Activated T-helper 2 cell treated with anti-CD3 and anti-CD28 coated beads, Interferon-gamma antibody, Interleukin-2, Interleukin-4, amounts not matched to agents 10 μg/mL and 5 μg/mL and 100 μg/mL, durations not matched to agents 14 hours and 24 hours and 36 hours (primary cell): ENCODE measurements at regions not wholly inside any gene's neighbourhood (a gene's known extent, or its start where the extent isn't known, plus 50 kb on each side); places are given as distances from the start of the nearest gene placed in this dataset.

Experiments
- DNase-seq: peaks from one replicate; pipeline ENCODE4 v3.0.0; 2021; ENCODE audit warnings: low spot score
- H3K27ac Mint-ChIP-seq: one replicate; pipeline ENCODE4 v1.8.0; 2021; ENCODE audit warnings: mixed read lengths
- H3K27me3 Mint-ChIP-seq: one replicate; pipeline ENCODE4 v1.8.0; 2021; ENCODE audit warnings: low read depth, mixed read lengths
- H3K36me3 Mint-ChIP-seq: one replicate; pipeline ENCODE4 v1.8.0; 2021; ENCODE audit warnings: low read depth, mixed read lengths
- H3K4me1 Mint-ChIP-seq: one replicate; pipeline ENCODE4 v1.8.0; 2021; ENCODE audit warnings: low read depth, mixed read lengths
- H3K4me3 Mint-ChIP-seq: one replicate; pipeline ENCODE4 v1.8.0; 2021; ENCODE audit warnings: low read depth, mild to moderate bottlenecking, moderate library complexity, mixed read lengths
- H3K9me3 Mint-ChIP-seq: one replicate; pipeline ENCODE4 v1.8.0; 2021; ENCODE audit warnings: mixed read lengths
- intact Hi-C: fragments of 100-400 bp; cut with micrococcal nuclease; formaldehyde crosslinking; loops from one replicate; pipeline ENCODE4 v1.15.1; 2023

DNA sequence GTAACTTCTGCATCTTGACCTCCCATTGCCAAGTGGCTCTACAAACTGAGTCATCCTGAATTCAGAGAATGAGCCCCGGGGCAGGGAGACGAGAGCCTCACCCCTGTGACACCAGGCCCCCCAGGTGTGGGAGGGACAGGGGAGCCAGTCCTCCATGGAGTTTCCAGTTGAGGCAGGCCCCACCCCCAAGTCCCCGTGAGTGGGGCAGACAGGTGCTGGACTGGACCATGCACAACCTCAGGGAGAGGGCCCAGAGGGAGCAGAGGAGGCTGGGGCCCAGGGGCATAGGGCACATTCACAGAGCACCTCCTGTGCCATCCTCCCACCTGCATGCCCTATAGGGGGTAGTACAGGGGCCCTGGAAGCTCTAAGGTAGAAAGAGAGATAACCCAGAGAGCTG, 180.8 kb downstream of the BRD1 start:
- Mint-ChIP-seq H3K27ac (no peak overlapping the region), H3K27me3 (no peaks in the 10 kb centered on the region), H3K9me3 (no peaks in the 10 kb centered on the region), H3K36me3 (peaks cover 25% of the 10 kb centered on the region), H3K4me3 (no peak overlapping the region), H3K4me1 (no peaks in the 10 kb centered on the region)
- DNase-seq = no peak
- intact Hi-C loops = no loop called here

DNA sequence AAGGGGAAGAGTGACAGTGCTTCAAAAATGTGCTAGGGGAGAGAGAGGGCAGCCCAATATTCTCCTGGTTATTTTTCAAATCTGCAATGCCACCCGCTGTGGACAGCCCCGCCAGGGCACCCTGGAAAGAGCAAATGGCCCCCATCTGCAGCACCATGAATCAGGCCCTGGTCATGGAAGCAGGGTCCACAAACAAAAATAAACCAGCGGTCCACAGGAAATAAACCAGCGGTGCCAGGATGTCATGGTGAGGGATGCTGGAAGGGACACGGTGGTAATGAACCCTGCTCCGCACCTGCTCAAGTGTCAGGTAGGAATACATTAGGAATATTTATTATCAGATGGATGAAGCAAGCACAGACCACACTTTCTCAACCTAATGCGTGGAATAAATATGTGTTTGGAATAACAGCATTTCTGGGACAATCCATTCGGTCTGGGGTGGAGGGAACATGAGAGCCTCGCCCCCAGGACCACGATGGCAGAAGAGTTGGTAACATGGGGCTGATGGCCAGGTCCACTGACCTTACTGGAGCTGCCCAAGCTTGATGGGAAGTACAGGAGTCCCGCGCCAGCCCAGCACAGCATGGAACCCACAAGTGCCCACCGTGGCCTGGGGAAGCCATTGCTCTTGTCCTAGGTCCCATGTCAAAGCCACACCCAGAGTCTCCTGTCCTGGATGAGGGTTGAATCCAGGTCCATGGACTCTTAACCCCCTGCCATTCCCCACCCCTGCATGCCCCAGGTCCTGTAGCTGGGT, 181.7 kb downstream of the BRD1 start:
- intact Hi-C loops = no loop called here
- Mint-ChIP-seq H3K9me3 (no peaks in the 10 kb centered on the region), H3K4me1 (no peaks in the 10 kb centered on the region), H3K27ac (no peak overlapping the region), H3K36me3 (peaks cover 20% of the 10 kb centered on the region), H3K4me3 (no peak overlapping the region), H3K27me3 (no peaks in the 10 kb centered on the region)
- no peak for DNase-seq

DNA sequence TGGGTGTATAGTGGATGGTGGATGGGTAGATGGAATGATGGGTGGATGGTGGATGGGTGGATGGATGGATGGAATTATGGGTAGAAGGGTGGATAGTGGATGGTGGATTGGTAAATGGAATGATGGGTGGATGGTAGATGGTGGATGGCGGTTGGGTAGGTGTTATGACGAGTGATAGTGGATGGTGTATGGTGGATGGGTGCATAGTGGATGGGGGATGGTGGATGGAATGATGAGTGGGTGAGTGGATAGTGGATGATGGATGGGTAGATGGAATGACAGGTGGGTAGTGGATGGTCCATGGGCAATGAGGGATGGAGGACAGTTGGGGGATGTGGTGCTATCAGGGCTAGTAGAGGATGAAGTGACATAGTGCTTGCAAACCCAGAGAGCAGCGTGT, 182.4 kb downstream of the BRD1 start:
- no peaks in the 10 kb centered on the region for H3K9me3 Mint-ChIP-seq
- H3K4me3 Mint-ChIP-seq = no peak overlapping the region
- H3K27ac Mint-ChIP-seq = no peak overlapping the region
- intact Hi-C loops = no loop called here
- DNase-seq = no peak
- H3K36me3 Mint-ChIP-seq = peaks cover 13% of the 10 kb centered on the region
- H3K27me3 Mint-ChIP-seq = no peaks in the 10 kb centered on the region
- no peaks in the 10 kb centered on the region for H3K4me1 Mint-ChIP-seq

DNA sequence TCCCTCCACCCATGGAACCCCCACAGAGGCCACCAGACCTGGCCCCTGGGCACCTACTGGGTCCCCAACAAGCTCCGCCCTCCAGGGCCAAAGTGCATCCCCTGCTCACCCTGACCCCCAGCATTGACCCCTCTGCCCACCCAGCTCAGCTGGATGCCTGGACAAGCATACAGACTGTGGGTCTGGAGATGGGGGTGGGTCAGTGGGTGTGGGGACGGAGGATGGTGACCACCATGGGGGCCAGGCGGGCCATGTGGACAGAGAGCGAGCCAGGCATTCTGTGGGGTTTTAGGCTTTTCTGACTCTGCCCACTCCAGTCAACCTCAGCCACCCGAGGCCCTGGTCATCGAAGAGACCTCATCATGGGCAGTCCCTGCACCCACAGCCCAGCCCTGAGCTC, 183.7 kb downstream of the BRD1 start:
- Mint-ChIP-seq H3K36me3 (peaks cover 8% of the 10 kb centered on the region), H3K27ac (no peak overlapping the region), H3K9me3 (no peaks in the 10 kb centered on the region), H3K4me3 (no peak overlapping the region), H3K27me3 (no peaks in the 10 kb centered on the region), H3K4me1 (no peaks in the 10 kb centered on the region)
- no peak for DNase-seq
- intact Hi-C loops = no loop called here

DNA sequence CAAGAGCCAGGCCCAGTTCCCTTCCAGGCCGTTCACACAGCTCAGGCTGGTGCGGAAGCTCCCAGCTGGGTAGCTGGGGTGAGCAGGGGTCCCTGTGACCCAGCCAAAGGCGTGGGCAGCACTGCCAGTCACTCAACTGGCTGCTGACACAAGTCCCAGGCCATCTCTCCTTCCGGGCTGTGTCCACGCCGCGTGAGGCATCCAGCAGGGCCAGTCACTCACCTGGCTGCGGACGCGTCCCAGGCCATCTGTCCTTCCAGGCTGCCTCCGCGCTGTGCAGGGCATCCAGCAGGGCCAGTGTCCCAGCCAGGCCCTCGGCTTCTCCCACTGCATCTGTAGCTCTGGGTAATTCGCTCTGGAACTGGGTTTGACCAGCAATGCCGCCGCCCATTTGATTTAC, 184.2 kb downstream of the BRD1 start:
- no peaks in the 10 kb centered on the region for H3K27me3 Mint-ChIP-seq
- H3K4me1 Mint-ChIP-seq = no peaks in the 10 kb centered on the region
- H3K9me3 Mint-ChIP-seq = no peaks in the 10 kb centered on the region
- H3K4me3 Mint-ChIP-seq = no peak overlapping the region
- intact Hi-C loops = no loop called here
- H3K36me3 Mint-ChIP-seq = peaks cover 8% of the 10 kb centered on the region
- DNase-seq = no peak
- H3K27ac Mint-ChIP-seq = no peak overlapping the region

DNA sequence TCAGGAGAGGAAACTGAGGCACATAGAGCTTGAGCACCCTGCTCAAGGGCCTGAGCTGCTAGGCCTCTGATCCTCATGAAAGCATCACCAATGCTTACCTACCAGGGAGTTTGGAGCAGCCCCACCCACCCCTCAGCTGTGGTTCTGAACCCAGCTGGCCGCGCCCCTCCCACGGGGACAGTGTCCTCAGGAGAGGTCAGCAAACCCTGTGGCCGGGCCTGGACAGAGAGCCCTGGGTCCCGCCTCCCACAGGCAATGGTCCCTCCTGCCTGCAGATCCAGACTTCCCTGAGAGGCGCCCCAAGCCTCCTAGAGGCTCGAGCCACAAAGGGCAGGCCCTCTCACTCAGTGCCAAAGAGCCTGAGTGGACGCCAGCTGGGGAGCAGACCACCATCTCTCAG, 184.9 kb downstream of the BRD1 start:
- no peak for DNase-seq
- H3K27ac Mint-ChIP-seq = no peak overlapping the region
- no peak overlapping the region for H3K4me3 Mint-ChIP-seq
- intact Hi-C loops = no loop called here
- H3K36me3 Mint-ChIP-seq = peaks cover 8% of the 10 kb centered on the region
- H3K9me3 Mint-ChIP-seq = no peaks in the 10 kb centered on the region
- H3K27me3 Mint-ChIP-seq = no peaks in the 10 kb centered on the region
- H3K4me1 Mint-ChIP-seq = no peaks in the 10 kb centered on the region

DNA sequence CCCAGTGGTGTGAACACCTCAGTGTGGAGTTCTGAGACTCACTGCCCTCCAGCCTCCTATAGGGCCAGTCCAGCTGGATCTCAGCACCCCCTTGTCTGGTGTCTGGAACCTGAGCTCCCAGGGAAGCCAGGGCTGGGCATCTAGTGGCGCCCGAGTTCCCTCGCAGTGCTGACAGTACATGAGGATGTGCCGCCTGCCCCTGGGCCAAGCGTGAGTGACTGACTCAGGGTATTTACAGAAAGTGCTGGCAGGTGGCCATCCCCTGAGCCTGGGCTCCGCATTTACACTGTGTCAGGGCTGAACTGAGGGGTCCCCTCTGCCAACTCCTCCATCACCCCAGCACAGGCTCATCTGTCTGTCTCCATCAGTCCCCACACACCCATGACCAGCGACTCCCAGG, 185.3 kb downstream of the BRD1 start:
- Mint-ChIP-seq H3K9me3 (no peaks in the 10 kb centered on the region), H3K36me3 (peaks cover 8% of the 10 kb centered on the region), H3K27me3 (no peaks in the 10 kb centered on the region), H3K4me1 (no peaks in the 10 kb centered on the region), H3K4me3 (no peak overlapping the region), H3K27ac (no peak overlapping the region)
- DNase-seq = no peak
- intact Hi-C loops = no loop called here

DNA sequence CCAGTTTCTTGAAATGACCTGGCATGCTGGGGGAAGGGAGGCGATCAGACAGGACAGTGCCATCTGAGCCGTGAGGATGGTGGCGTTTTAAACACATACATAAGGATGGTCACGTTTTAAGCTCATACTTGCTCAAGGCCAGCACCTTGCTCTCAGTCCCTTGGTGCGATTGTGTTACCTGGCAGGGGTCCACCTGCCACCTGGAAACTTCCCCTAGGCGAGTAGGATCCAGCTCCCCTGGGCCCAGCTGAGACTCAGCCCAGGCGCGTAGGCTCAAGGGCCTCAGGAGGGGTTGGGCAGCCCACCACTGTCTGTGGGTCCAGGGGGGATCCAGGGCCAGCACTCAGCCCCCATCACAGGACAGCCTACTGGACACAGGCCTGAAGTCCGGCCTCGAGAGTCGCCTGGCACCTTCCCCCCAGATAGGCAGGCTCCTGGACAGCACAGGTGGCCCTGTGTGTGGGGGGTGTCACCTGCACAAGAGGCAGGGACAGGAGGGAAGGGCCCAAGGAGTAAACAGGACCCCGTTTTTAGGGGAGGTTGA, 185.8 kb downstream of the BRD1 start:
- H3K4me3 Mint-ChIP-seq = no peak overlapping the region
- peaks cover 8% of the 10 kb centered on the region for H3K36me3 Mint-ChIP-seq
- intact Hi-C loops = no loop called here
- no peaks in the 10 kb centered on the region for H3K9me3 Mint-ChIP-seq
- no peaks in the 10 kb centered on the region for H3K27me3 Mint-ChIP-seq
- no peak for DNase-seq
- H3K4me1 Mint-ChIP-seq = no peaks in the 10 kb centered on the region
- no peak overlapping the region for H3K27ac Mint-ChIP-seq

DNA sequence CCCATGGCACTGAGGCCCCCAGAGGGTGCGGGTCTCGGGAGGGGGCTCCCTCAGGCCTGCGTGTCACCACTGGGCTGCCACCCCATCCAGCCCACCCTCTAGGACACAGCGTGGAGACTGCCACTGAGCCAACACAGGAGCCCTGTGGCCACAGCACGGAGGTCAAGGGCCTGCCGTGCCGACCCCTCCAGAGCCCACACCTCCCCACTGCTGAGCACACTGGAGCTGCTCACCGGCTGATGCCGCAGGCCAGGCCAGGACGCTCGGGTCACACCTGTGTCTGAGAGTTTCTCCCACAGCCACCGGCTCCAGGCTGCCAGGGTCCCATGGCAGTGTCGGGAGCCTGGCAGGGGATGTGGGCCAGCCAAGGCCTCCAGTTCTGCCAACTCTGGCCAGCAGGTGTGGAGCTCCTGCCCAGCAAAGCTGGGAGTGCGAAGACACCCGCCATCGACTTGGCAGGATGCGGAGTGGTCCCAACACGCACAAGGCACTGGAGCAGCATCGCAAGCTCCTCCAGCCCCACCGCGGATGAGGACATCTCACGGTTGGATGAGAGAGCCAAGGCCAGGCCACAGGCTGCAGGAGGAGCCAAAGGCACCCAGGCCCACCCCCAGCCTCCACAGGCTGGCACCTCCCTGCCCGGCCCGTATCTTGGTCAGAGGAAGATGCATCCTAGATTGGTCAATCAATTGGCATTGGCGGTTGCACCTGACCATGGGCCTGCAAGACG, 187.1 kb downstream of the BRD1 start:
- H3K27ac Mint-ChIP-seq = no peak overlapping the region
- intact Hi-C loops = no loop called here

DNA sequence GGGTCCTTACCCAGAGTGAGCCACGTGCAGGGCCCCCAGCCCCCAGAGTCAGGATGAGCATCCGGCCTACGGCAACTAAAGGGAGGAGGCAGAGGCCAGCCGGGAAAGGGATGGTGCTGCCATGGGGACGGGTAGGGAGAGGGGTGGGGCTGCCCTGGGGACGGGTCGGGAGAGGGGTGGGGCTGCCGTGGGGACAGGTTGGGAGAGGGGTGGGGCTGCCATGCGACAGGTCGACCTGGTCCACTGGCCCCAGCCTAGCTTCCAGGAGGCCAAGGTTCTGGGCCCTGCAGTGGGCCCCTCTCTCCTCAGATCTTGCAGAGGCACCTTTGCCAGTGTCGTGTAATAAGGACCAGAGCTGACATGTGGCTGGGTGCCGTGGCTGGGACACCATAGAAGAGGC, 187.7 kb downstream of the BRD1 start:
- intact Hi-C loops = no loop called here
- Mint-ChIP-seq H3K27ac (no peak overlapping the region), H3K9me3 (no peaks in the 10 kb centered on the region), H3K36me3 (peaks cover 3% of the 10 kb centered on the region), H3K4me1 (no peaks in the 10 kb centered on the region), H3K4me3 (no peak overlapping the region), H3K27me3 (no peaks in the 10 kb centered on the region)
- no peak for DNase-seq

More for the DNA sequence above, 187.1 kb downstream of the BRD1 start:
- H3K4me3 Mint-ChIP-seq = no peak overlapping the region
- DNase-seq = no peak
- peaks cover 8% of the 10 kb centered on the region for H3K36me3 Mint-ChIP-seq
- no peaks in the 10 kb centered on the region for H3K4me1 Mint-ChIP-seq
- no peaks in the 10 kb centered on the region for H3K27me3 Mint-ChIP-seq
- no peaks in the 10 kb centered on the region for H3K9me3 Mint-ChIP-seq

DNA sequence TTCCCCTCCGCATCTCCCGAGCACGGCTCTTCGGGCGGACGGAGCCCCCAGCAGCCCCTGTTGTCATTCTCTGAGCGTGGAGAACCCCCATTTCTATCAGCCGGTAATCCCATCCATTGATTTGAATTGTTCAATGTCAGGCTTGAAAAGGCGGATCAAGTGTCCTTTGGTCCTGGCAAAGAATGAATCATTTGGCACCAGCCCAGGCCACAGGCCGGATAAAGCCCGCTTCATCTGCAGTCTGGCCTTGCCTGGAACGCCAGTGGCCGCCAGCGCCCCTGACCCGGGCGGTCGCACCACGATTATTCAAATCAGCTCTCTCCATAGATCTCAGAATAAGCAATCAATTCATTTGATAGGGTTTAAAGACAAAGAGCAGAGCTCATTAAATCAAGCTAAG, 188.9 kb downstream of the BRD1 start:
- no peaks in the 10 kb centered on the region for H3K36me3 Mint-ChIP-seq
- DNase-seq = no peak
- H3K9me3 Mint-ChIP-seq = no peaks in the 10 kb centered on the region
- no peaks in the 10 kb centered on the region for H3K4me1 Mint-ChIP-seq
- H3K27me3 Mint-ChIP-seq = no peaks in the 10 kb centered on the region
- no peak overlapping the region for H3K27ac Mint-ChIP-seq
- H3K4me3 Mint-ChIP-seq = no peak overlapping the region
- intact Hi-C loops = no loop called here

DNA sequence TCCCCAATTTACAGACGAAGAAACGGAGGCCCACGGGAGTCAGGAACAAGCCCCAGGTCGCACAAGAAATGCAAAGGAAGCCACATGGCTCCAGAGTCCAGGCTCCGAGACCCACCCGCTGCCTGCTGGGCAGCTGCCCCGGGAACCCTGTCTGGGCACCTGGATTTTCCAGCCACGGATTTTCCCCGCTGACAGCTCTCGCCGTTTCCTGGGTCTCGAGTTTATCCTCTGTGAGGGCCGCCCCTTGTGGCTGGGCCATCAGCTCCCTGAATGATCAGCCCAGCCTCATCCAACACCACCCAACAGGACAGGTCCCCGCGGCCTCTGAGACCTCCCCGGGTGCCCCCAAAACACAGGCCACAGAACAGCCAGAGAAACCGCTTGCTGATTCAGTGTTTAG, 189.7 kb downstream of the BRD1 start:
- Mint-ChIP-seq H3K9me3 (no peaks in the 10 kb centered on the region), H3K27ac (no peak overlapping the region), H3K4me1 (no peaks in the 10 kb centered on the region), H3K4me3 (no peak overlapping the region), H3K36me3 (no peaks in the 10 kb centered on the region), H3K27me3 (no peaks in the 10 kb centered on the region)
- intact Hi-C loops = no loop called here
- no peak for DNase-seq

DNA sequence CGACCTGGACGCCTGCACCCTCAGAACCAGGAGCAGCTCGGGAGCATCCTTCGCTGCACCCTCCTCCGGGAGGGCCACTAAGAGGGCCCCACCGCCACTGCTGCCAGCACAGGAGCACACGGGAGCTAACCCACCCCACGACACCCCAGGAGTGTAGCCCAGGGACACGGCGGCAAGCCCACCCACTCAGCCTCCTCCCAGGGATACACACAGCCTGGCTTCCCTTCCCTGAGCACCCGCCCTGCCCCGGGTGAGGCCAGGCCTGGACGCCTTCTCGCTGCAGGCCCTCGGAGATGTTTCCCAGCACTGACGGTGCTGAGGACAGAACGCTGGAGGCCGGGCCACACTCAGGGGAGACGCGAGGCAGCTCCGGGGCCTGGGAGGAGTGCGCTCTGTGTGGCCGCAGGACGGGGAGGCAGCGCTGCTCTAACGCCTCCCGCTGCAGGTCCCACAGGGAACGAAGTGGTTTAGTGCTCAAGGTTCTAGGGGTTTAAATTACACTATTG, 190.4 kb downstream of the BRD1 start:
- Mint-ChIP-seq H3K27ac (no peak overlapping the region), H3K27me3 (no peaks in the 10 kb centered on the region), H3K4me3 (no peak overlapping the region), H3K9me3 (no peaks in the 10 kb centered on the region), H3K4me1 (no peaks in the 10 kb centered on the region), H3K36me3 (no peaks in the 10 kb centered on the region)
- DNase-seq = no peak
- intact Hi-C loops = no loop called here
